Activated CD4-positive, alpha-beta T cell treated with anti-CD3 and anti-CD28 coated beads for 36 hours (primary cell): ENCODE measurements at regions not wholly inside any gene's neighbourhood (a gene's known extent, or its start where the extent isn't known, plus 50 kb on each side); places are given as distances from the start of the nearest gene placed in this dataset.

Experiments used
- ATAC-seq: fragments of 200-7000 bp; cut with Tn5 transposase; one replicate; pipeline ENCODE4 v1.10.0; 2021; ENCODE audit warnings: mild to moderate bottlenecking, moderate library complexity
- CTCF ChIA-PET: fragments of 350-600 bp; sonication (Branson Sonifier 250); formaldehyde crosslinking; loops from one replicate; lab custom pipeline; 2021; ENCODE audit warnings: antibody characterized with exemption; lab: Charles Lee
- POLR2A ChIA-PET: fragments of 350-600 bp; sonication (Branson Sonifier 250); formaldehyde crosslinking; loops from one replicate; lab custom pipeline; 2021; ENCODE audit warnings: antibody characterized with exemption, inconsistent platforms; lab: Charles Lee
- DNase-seq: peaks from one replicate; pipeline ENCODE4 v3.0.0-alpha.2; 2020
- H3K27ac Mint-ChIP-seq: one replicate; pipeline ENCODE4 v1.8.0; 2021; ENCODE audit warnings: mixed read lengths
- H3K27me3 Mint-ChIP-seq: one replicate; pipeline ENCODE4 v1.8.0; 2021; ENCODE audit warnings: mixed read lengths
- H3K36me3 Mint-ChIP-seq: one replicate; pipeline ENCODE4 v1.8.0; 2021; ENCODE audit warnings: low read depth, mixed read lengths
- H3K4me1 Mint-ChIP-seq: one replicate; pipeline ENCODE4 v1.8.0; 2021; ENCODE audit warnings: mixed read lengths
- H3K4me3 Mint-ChIP-seq: one replicate; pipeline ENCODE4 v1.8.0; 2021; ENCODE audit warnings: mild to moderate bottlenecking, moderate library complexity, mixed read lengths
- H3K9me3 Mint-ChIP-seq: one replicate; pipeline ENCODE4 v1.8.0; 2021; ENCODE audit warnings: low read depth, mixed read lengths
- intact Hi-C, 2 experiments: fragments of 100-400 bp; cut with DNase I in 1 of 2; cut with micrococcal nuclease in 1 of 2; formaldehyde crosslinking; loops; one replicate each; pipeline versions ENCODE4 v1.14.2 to v1.15.1; 2022 to 2024; cut with DNase I, micrococcal nuclease

GRCh38 chr1:5430136-5430535 lies 562.1 kb downstream of the NPHP4 start:
- Mint-ChIP-seq H3K4me1 (peaks cover 4% of the 10 kb centered on the region), H3K4me3 (no peak overlapping the region), H3K36me3 (no peaks in the 10 kb centered on the region), H3K27ac (no peak overlapping the region), H3K27me3 (peaks cover 17% of the 10 kb centered on the region), H3K9me3 (no peaks in the 10 kb centered on the region)
- CTCF ChIA-PET: no interaction called here
- no peak for DNase-seq
- no peak for ATAC-seq
- POLR2A ChIA-PET: no interaction called here
- intact Hi-C loops: no loop called here

GRCh38 chr1:5428351-5428750 lies 563.9 kb downstream of the NPHP4 start:
- ChIA-PET POLR2A (no interaction called here), CTCF (no interaction called here)
- H3K9me3 Mint-ChIP-seq: no peaks in the 10 kb centered on the region
- intact Hi-C loops: no loop called here
- H3K36me3 Mint-ChIP-seq: no peaks in the 10 kb centered on the region
- H3K4me1 Mint-ChIP-seq: peaks cover 7% of the 10 kb centered on the region
- DNase-seq (no peak), ATAC-seq (no peak)
- H3K4me3 Mint-ChIP-seq: no peak overlapping the region
- peaks cover 18% of the 10 kb centered on the region for H3K27me3 Mint-ChIP-seq
- no peak overlapping the region for H3K27ac Mint-ChIP-seq

GRCh38 chr1:5427026-5427613 lies 565.1 kb downstream of the NPHP4 start:
- POLR2A ChIA-PET: no interaction called here
- Mint-ChIP-seq H3K27me3 (peaks cover 18% of the 10 kb centered on the region), H3K36me3 (no peaks in the 10 kb centered on the region), H3K4me3 (no peak overlapping the region), H3K9me3 (no peaks in the 10 kb centered on the region), H3K27ac (no peak overlapping the region), H3K4me1 (peaks cover 17% of the 10 kb centered on the region)
- DNase-seq (no peak), ATAC-seq (no peak)
- intact Hi-C loops: no loop called here
- CTCF ChIA-PET: no interaction called here

- intact Hi-C loops: no loop called here
- Mint-ChIP-seq H3K27ac (no peak overlapping the region), H3K36me3 (no peaks in the 10 kb centered on the region), H3K4me3 (no peak overlapping the region), H3K4me1 (peaks cover 17% of the 10 kb centered on the region), H3K27me3 (peaks cover 16% of the 10 kb centered on the region), H3K9me3 (no peaks in the 10 kb centered on the region)
- ATAC-seq (no peak), DNase-seq (no peak)
- CTCF ChIA-PET: no interaction called here
- POLR2A ChIA-PET: no interaction called here
These were observed 567.2 kb downstream of the NPHP4 start for GRCh38 chr1:5424802-5425703.

GRCh38 chr1:5423109-5423508 lies 569.1 kb downstream of the NPHP4 start:
- DNase-seq (peak; percentile 44), ATAC-seq (peak; percentile 61)
- intact Hi-C loops: no loop called here
- Mint-ChIP-seq H3K4me3 (no peak overlapping the region), H3K4me1 (peaks cover 17% of the 10 kb centered on the region), H3K27me3 (peaks cover 9% of the 10 kb centered on the region), H3K9me3 (no peaks in the 10 kb centered on the region), H3K36me3 (no peaks in the 10 kb centered on the region), H3K27ac (no peak overlapping the region)
- ChIA-PET CTCF (no interaction called here), POLR2A (no interaction called here)

- Mint-ChIP-seq H3K4me3 (no peak overlapping the region), H3K4me1 (peaks cover 17% of the 10 kb centered on the region), H3K36me3 (no peaks in the 10 kb centered on the region), H3K27me3 (no peaks in the 10 kb centered on the region), H3K9me3 (no peaks in the 10 kb centered on the region), H3K27ac (no peak overlapping the region)
- POLR2A ChIA-PET: no interaction called here
- CTCF ChIA-PET: no interaction called here
- intact Hi-C loops: no loop called here
- no peak for DNase-seq
- ATAC-seq: no peak
These were observed 572.7 kb downstream of the NPHP4 start for GRCh38 chr1:5419501-5419900.

- DNase-seq (no peak), ATAC-seq (no peak)
- no peak overlapping the region for H3K27ac Mint-ChIP-seq
- intact Hi-C loops: no loop called here
- H3K4me3 Mint-ChIP-seq: no peak overlapping the region
- CTCF ChIA-PET: no interaction called here
- POLR2A ChIA-PET: no interaction called here
- no peaks in the 10 kb centered on the region for H3K9me3 Mint-ChIP-seq
- no peaks in the 10 kb centered on the region for H3K27me3 Mint-ChIP-seq
- H3K36me3 Mint-ChIP-seq: no peaks in the 10 kb centered on the region
- no peaks in the 10 kb centered on the region for H3K4me1 Mint-ChIP-seq
These were observed 575.7 kb downstream of the NPHP4 start for GRCh38 chr1:5416518-5416917.

- H3K4me1 Mint-ChIP-seq: no peaks in the 10 kb centered on the region
- CTCF ChIA-PET: interaction anchor here (0.6 kb wide), 1 partner anchor 194 kb away, joined by 3 read pairs; no protein-coding TSS in a partner anchor
- intact Hi-C loops: no loop called here
- no peak overlapping the region for H3K27ac Mint-ChIP-seq
- no peaks in the 10 kb centered on the region for H3K9me3 Mint-ChIP-seq
- H3K36me3 Mint-ChIP-seq: no peaks in the 10 kb centered on the region
- POLR2A ChIA-PET: no interaction called here
- no peaks in the 10 kb centered on the region for H3K27me3 Mint-ChIP-seq
- no peak for DNase-seq
- H3K4me3 Mint-ChIP-seq: no peak overlapping the region
- ATAC-seq: no peak
These were observed 576.6 kb downstream of the NPHP4 start for GRCh38 chr1:5415606-5416005.

- ChIA-PET POLR2A (no interaction called here), CTCF (no interaction called here)
- intact Hi-C loops: no loop called here
These were observed 581.6 kb downstream of the NPHP4 start for GRCh38 chr1:5410652-5411051.

GRCh38 chr1:5408401-5408800 lies 583.8 kb downstream of the NPHP4 start:
- no peaks in the 10 kb centered on the region for H3K27me3 Mint-ChIP-seq
- ATAC-seq (no peak), DNase-seq (no peak)
- ChIA-PET CTCF (no interaction called here), POLR2A (no interaction called here)
- H3K4me1 Mint-ChIP-seq: no peaks in the 10 kb centered on the region
- intact Hi-C loops: no loop called here
- H3K9me3 Mint-ChIP-seq: peaks cover 3% of the 10 kb centered on the region
- H3K27ac Mint-ChIP-seq: no peak overlapping the region
- H3K36me3 Mint-ChIP-seq: no peaks in the 10 kb centered on the region
- H3K4me3 Mint-ChIP-seq: no peak overlapping the region

More at GRCh38 chr1:5410652-5411051, 581.6 kb downstream of the NPHP4 start:
- no peak overlapping the region for H3K4me3 Mint-ChIP-seq
- DNase-seq: no peak
- H3K4me1 Mint-ChIP-seq: no peaks in the 10 kb centered on the region
- peaks cover 3% of the 10 kb centered on the region for H3K9me3 Mint-ChIP-seq
- H3K36me3 Mint-ChIP-seq: no peaks in the 10 kb centered on the region
- no peaks in the 10 kb centered on the region for H3K27me3 Mint-ChIP-seq
- no peak for ATAC-seq
- no peak overlapping the region for H3K27ac Mint-ChIP-seq

GRCh38 chr1:5405263-5405662 lies 587.0 kb downstream of the NPHP4 start:
- intact Hi-C loops: no loop called here
- H3K27me3 Mint-ChIP-seq: no peaks in the 10 kb centered on the region
- H3K4me1 Mint-ChIP-seq: no peaks in the 10 kb centered on the region
- CTCF ChIA-PET: interaction anchor here (0.7 kb wide), 1 partner anchor 9 kb away, joined by 3 read pairs; no protein-coding TSS in a partner anchor
- H3K27ac Mint-ChIP-seq: no peak overlapping the region
- POLR2A ChIA-PET: no interaction called here
- DNase-seq (no peak), ATAC-seq (no peak)
- H3K9me3 Mint-ChIP-seq: peaks cover 3% of the 10 kb centered on the region
- H3K36me3 Mint-ChIP-seq: no peaks in the 10 kb centered on the region
- no peak overlapping the region for H3K4me3 Mint-ChIP-seq
